DOHH2 (cell line): ENCODE measurements at regions not wholly inside any gene's neighbourhood (a gene's known extent, or its start where the extent isn't known, plus 50 kb on each side); places are given as distances from the start of the nearest gene placed in this dataset.

Source experiments
- H3F3A ChIP-seq: fragments of 200-600 bp; sonication (generic), shearing (Covaris generic); 2 replicates; pipeline ENCODE4 v1.6.0; 2016; ENCODE audit warnings: antibody characterized with exemption, mild to moderate bottlenecking; ENCODE audit not compliant: control insufficient read depth, insufficient read depth
- H3K27ac ChIP-seq: fragments of 200-600 bp; sonication (generic); 2 replicates; pipeline ENCODE4 v1.5.1; 2014; ENCODE audit warnings: low read depth, mild to moderate bottlenecking, low read length, moderate library complexity
- H3K27me3 ChIP-seq: fragments of 200-600 bp; sonication (generic); 2 replicates; pipeline ENCODE4 v1.6.1; 2014; ENCODE audit warnings: mild to moderate bottlenecking, low read length, mixed read lengths; ENCODE audit not compliant: control insufficient read depth
- H3K36me3 ChIP-seq: fragments of 200-600 bp; sonication (generic); 2 replicates; pipeline ENCODE4 v1.6.1; 2014; ENCODE audit warnings: mild to moderate bottlenecking, low read length, moderate library complexity, mixed read lengths; ENCODE audit not compliant: control insufficient read depth
- H3K4me1 ChIP-seq: fragments of 200-600 bp; sonication (generic); 2 replicates; pipeline ENCODE4 v1.6.1; 2014; ENCODE audit warnings: mild to moderate bottlenecking, low read length, mixed read lengths; ENCODE audit not compliant: control insufficient read depth
- H3K4me2 ChIP-seq: fragments of 200-600 bp; sonication (generic); 2 replicates; pipeline ENCODE4 v1.6.0; 2014; ENCODE audit warnings: mild to moderate bottlenecking, low read length, moderate library complexity
- H3K4me3 ChIP-seq: fragments of 200-600 bp; sonication (generic); 2 replicates; pipeline ENCODE4 v1.5.1; 2014; ENCODE audit warnings: mild to moderate bottlenecking, low read length, mixed read lengths
- H3K79me2 ChIP-seq: fragments of 200-600 bp; sonication (generic); 2 replicates; pipeline ENCODE4 v1.6.1; 2014; ENCODE audit warnings: mild to moderate bottlenecking, low read length, mixed read lengths; ENCODE audit not compliant: control insufficient read depth
- H3K9me2 ChIP-seq: fragments of 200-600 bp; sonication (generic); replicated peaks from 2 replicates; pipeline ENCODE4 v1.6.1; 2014; ENCODE audit warnings: mild to moderate bottlenecking, low read length, mixed read lengths; ENCODE audit not compliant: control insufficient read depth
- H3K9me3 ChIP-seq: fragments of 200-600 bp; sonication (generic); 2 replicates; pipeline ENCODE4 v1.6.1; 2014; ENCODE audit warnings: antibody characterized with exemption, low read length, mixed read lengths; ENCODE audit not compliant: control insufficient read depth, insufficient read depth
- H4K20me1 ChIP-seq: fragments of 200-600 bp; sonication (generic); 2 replicates; pipeline ENCODE4 v1.6.0; 2014; ENCODE audit warnings: low read depth, mild to moderate bottlenecking, antibody characterized with exemption, low read length, moderate library complexity; ENCODE audit not compliant: control insufficient read depth, insufficient read depth
- EZH2phosphoT487 ChIP-seq: fragments of 200-600 bp; sonication (generic); IDR thresholded peaks from 2 replicates; pipeline ENCODE4 v1.6.1; 2017; ENCODE audit warnings: borderline replicate concordance, mild to moderate bottlenecking, antibody characterized with exemption, low read length, moderate library complexity, mixed read lengths
- TF ChIP-seq, protein P1 (sequence below): fragments of 200-600 bp; sonication (generic); IDR thresholded peaks from one replicate; pipeline ENCODE4 v1.5.1; 2014; ENCODE audit warnings: antibody characterized with exemption, mild to moderate bottlenecking, low read depth, low read length; ENCODE audit not compliant: poor library complexity, severe bottlenecking

GRCh38 chr2:182589121-182589520, 126.9 kb upstream of the DNAJC10 start:
- H3K79me2 ChIP-seq = no peaks in the 10 kb centered on the region
- H3K27ac ChIP-seq = no peak overlapping the region
- H3K36me3 ChIP-seq = no peaks in the 10 kb centered on the region
- H3K4me3 ChIP-seq = no peak overlapping the region
- H3K9me2 ChIP-seq = no peaks in the 10 kb centered on the region
- H3K4me2 ChIP-seq = no peak overlapping the region
- H3K27me3 ChIP-seq = peaks cover 2% of the 10 kb centered on the region; the same call in 1 of the 2 replicates
- no peaks in the 10 kb centered on the region for H4K20me1 ChIP-seq
- TF ChIP-seq EZH2phosphoT487 = no peak
- TF ChIP-seq, protein P1, sequence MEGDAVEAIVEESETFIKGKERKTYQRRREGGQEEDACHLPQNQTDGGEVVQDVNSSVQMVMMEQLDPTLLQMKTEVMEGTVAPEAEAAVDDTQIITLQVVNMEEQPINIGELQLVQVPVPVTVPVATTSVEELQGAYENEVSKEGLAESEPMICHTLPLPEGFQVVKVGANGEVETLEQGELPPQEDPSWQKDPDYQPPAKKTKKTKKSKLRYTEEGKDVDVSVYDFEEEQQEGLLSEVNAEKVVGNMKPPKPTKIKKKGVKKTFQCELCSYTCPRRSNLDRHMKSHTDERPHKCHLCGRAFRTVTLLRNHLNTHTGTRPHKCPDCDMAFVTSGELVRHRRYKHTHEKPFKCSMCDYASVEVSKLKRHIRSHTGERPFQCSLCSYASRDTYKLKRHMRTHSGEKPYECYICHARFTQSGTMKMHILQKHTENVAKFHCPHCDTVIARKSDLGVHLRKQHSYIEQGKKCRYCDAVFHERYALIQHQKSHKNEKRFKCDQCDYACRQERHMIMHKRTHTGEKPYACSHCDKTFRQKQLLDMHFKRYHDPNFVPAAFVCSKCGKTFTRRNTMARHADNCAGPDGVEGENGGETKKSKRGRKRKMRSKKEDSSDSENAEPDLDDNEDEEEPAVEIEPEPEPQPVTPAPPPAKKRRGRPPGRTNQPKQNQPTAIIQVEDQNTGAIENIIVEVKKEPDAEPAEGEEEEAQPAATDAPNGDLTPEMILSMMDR = no peak
- H3K9me3 ChIP-seq = no peaks in the 10 kb centered on the region
- no peaks in the 10 kb centered on the region for H3K4me1 ChIP-seq
- H3F3A ChIP-seq = no peaks in the 10 kb centered on the region

DNA sequence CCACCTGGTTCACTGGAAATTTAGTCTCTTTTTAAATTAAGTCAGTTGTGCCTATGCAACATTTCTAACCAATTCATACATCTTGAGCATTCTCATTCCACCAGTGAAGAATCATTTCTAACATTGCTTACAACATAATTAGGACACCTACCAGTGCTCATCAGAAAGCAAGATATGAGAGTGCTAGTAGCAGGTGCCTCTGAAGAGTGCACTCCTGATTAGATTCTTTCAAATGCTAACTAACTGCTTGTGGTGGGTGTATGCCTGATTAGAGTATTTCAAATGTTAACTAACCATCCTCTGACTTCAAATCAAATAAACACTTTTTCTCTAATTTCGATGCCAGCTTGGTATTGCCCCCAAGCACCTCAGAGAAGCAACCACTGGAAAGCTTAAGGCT, 124.3 kb upstream of the DNAJC10 start:
- no peaks in the 10 kb centered on the region for H3F3A ChIP-seq
- H3K4me3 ChIP-seq = no peak overlapping the region

GRCh38 chr2:182592691-182593393, 123.2 kb upstream of the DNAJC10 start:
- no peaks in the 10 kb centered on the region for H4K20me1 ChIP-seq
- H3K4me3 ChIP-seq = no peak overlapping the region
- H3K9me3 ChIP-seq = no peaks in the 10 kb centered on the region
- TF ChIP-seq, protein P1 = no peak
- no peak for TF ChIP-seq EZH2phosphoT487
- no peaks in the 10 kb centered on the region for H3K79me2 ChIP-seq
- H3K27me3 ChIP-seq = no peaks in the 10 kb centered on the region; the same call in 1 of the 2 replicates
- no peaks in the 10 kb centered on the region for H3F3A ChIP-seq
- no peaks in the 10 kb centered on the region for H3K36me3 ChIP-seq
- no peaks in the 10 kb centered on the region for H3K9me2 ChIP-seq
- no peaks in the 10 kb centered on the region for H3K4me1 ChIP-seq
- H3K27ac ChIP-seq = no peak overlapping the region
- no peak overlapping the region for H3K4me2 ChIP-seq

More for the DNA sequence above, 124.3 kb upstream of the DNAJC10 start:
- no peaks in the 10 kb centered on the region for H3K9me2 ChIP-seq
- H3K36me3 ChIP-seq = no peaks in the 10 kb centered on the region
- TF ChIP-seq EZH2phosphoT487 = no peak
- TF ChIP-seq, protein P1 = no peak
- no peak overlapping the region for H3K4me2 ChIP-seq
- no peaks in the 10 kb centered on the region for H4K20me1 ChIP-seq
- H3K27ac ChIP-seq = no peak overlapping the region
- H3K27me3 ChIP-seq = peaks cover 2% of the 10 kb centered on the region; the same call in 1 of the 2 replicates
- H3K79me2 ChIP-seq = no peaks in the 10 kb centered on the region
- H3K9me3 ChIP-seq = no peaks in the 10 kb centered on the region
- H3K4me1 ChIP-seq = no peaks in the 10 kb centered on the region
